IPS-18a (cell line): ENCODE measurements at regions not wholly inside any gene's neighbourhood (a gene's known extent, or its start where the extent isn't known, plus 50 kb on each side); places are given as distances from the start of the nearest gene placed in this dataset.

Source experiments
- H3K27ac ChIP-seq: one replicate; pipeline ENCODE4 v1.5.1; 2013; ENCODE audit warnings: low read length
- H3K27me3 ChIP-seq: one replicate; pipeline ENCODE4 v1.6.1; 2013; ENCODE audit warnings: mild to moderate bottlenecking, low read length; ENCODE audit not compliant: control insufficient read depth, insufficient read depth
- H3K36me3 ChIP-seq: one replicate; pipeline ENCODE4 v1.6.1; 2013; ENCODE audit warnings: low read depth, low read length; ENCODE audit not compliant: control insufficient read depth
- H3K4me1 ChIP-seq: one replicate; pipeline ENCODE4 v1.6.1; 2013; ENCODE audit warnings: low read depth, low read length; ENCODE audit not compliant: control insufficient read depth
- H3K4me3 ChIP-seq: one replicate; pipeline ENCODE4 v1.5.1; 2013; ENCODE audit warnings: low read length
- H3K9ac ChIP-seq: one replicate; pipeline ENCODE4 v1.6.1; 2013; ENCODE audit warnings: mild to moderate bottlenecking, low read length, moderate library complexity
- H3K9me3 ChIP-seq: one replicate; pipeline ENCODE4 v1.6.1; 2013; ENCODE audit warnings: low read depth, low read length; ENCODE audit not compliant: control insufficient read depth

DNA sequence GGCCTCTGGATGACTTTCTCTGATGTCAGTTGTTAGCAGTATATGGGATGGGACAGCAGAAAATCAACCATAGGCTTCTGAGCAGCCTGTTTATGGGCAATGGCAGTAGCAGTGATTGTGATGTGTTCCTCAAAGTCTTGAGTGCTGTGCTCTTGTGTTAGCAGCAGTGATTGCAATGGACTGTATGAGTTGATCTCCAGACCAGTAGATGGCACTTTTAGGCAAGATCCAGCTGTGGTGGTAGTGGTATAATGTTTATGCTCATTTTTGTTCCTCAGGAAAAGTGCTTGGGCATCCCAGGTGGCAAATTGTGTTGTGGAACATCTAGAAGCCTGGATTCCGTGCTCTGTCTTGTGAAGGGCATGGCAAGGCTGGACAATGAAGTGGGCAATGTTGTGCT lies 181.6 kb upstream of the SYNCRIP start:
- H3K27me3 ChIP-seq = no peaks in the 10 kb centered on the region
- H3K4me3 ChIP-seq = no peak overlapping the region
- H3K36me3 ChIP-seq = no peaks in the 10 kb centered on the region
- no peaks in the 10 kb centered on the region for H3K4me1 ChIP-seq
- no peaks in the 10 kb centered on the region for H3K9me3 ChIP-seq
- H3K27ac ChIP-seq = no peak overlapping the region
- H3K9ac ChIP-seq = no peak overlapping the region

DNA sequence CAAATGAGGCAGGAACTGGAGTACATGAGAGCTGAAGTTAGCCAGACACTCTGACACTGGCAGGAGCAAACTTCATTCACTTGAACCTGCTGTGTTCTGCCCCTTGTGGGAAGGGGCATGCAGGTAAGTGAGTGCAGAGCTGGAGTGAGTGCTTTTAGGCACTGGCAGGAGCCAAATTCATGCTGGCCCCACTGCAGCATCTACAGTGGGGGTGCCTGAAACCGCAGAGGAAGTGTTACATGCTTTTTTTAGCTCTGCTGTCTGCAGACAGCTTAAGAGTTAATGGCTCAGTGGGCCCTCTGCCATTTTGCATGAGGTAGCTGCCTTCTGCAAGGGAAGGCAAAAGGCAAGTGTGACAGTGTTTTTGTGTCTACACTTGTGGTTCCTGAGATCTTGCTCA lies 167.9 kb upstream of the SYNCRIP start:
- Histone ChIP-seq H3K4me1 (no peaks in the 10 kb centered on the region), H3K4me3 (no peak overlapping the region), H3K36me3 (no peaks in the 10 kb centered on the region), H3K27me3 (no peaks in the 10 kb centered on the region), H3K9ac (no peak overlapping the region), H3K27ac (no peak overlapping the region), H3K9me3 (peaks cover 20% of the 10 kb centered on the region)

GRCh38 chr6:85803721-85804120 lies 161.0 kb upstream of the SYNCRIP start:
- Histone ChIP-seq H3K27ac (no peak overlapping the region), H3K36me3 (no peaks in the 10 kb centered on the region), H3K9me3 (peaks cover 9% of the 10 kb centered on the region), H3K4me1 (no peaks in the 10 kb centered on the region), H3K9ac (no peak overlapping the region), H3K27me3 (no peaks in the 10 kb centered on the region), H3K4me3 (no peak overlapping the region)

DNA sequence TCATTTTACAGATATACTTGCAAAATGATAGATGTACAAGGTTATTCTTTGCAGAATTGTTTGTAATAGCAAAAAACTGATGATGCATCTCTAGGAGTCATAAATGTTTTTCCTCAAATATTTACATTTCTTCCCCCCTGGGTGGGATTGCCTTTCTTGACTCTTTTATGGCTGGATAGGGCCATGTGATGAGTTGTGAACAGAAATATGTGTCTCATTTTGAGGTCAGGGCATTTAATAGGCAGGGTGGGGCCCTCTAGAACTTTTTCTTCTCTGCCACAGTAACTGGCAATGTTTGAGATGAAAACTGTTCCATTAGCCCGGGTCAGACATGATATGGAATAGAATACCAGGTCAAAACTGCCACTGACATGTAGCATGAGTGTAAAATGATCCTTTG lies 159.5 kb upstream of the SYNCRIP start:
- Histone ChIP-seq H3K27me3 (no peaks in the 10 kb centered on the region), H3K27ac (no peak overlapping the region), H3K9ac (no peak overlapping the region), H3K4me1 (no peaks in the 10 kb centered on the region), H3K4me3 (no peak overlapping the region), H3K9me3 (no peaks in the 10 kb centered on the region), H3K36me3 (no peaks in the 10 kb centered on the region)

DNA sequence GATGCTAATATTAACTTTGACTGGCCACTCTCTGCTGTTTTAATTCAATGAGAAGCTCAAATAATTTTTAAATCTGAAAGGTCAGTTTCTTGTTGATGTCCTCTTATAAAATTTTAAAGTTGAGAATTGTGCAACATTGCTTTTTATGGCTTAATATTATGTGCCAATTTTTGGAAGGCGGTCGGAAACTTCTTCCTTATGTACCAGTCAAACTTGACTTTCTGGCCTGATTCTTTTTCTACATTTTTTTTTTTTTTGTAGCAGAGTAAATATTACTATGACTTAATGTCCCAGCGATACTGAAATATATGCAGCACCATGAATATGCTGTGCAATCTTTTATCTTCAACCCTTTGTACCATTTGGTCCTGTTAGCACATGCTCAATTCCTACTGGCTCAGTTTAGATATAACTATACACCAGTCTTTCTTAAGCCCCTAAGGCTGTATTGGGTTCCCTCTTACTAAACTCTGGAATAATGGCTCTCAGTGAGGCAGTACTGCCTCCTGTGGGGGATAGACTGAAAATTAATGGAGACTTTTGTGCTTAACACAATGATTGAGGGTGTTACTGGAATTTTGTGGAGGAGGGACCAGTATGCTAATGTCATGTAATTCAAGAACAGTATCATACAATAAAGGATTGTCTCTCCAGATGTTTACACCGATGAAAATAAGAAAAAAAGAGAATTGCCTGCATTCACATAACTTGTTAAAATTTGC lies 156.4 kb upstream of the SYNCRIP start:
- H3K36me3 ChIP-seq = no peaks in the 10 kb centered on the region
- no peaks in the 10 kb centered on the region for H3K27me3 ChIP-seq
- H3K9me3 ChIP-seq = no peaks in the 10 kb centered on the region
- H3K9ac ChIP-seq = no peak overlapping the region
- no peak overlapping the region for H3K27ac ChIP-seq
- H3K4me1 ChIP-seq = no peaks in the 10 kb centered on the region
- no peak overlapping the region for H3K4me3 ChIP-seq

DNA sequence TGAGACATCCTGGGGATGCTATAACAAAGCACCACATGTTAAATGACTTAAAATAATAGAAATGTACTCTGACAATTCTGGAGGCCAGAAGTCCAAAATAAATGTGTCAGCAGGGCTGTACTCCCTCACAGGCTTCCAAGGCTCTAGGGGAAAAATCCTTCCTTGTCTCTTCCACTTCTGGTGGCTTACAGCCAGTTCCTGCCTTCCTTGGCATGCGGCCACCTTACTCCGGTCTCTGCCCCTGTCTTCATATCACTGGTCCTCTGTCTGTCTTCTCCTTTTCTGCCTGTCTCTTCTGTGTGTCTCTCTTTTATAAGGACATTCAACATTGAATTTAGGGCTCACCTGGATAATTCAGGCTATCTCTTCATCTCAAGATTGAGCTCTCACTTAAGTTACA lies 155.3 kb upstream of the SYNCRIP start:
- no peak overlapping the region for H3K4me3 ChIP-seq
- no peak overlapping the region for H3K9ac ChIP-seq
- no peaks in the 10 kb centered on the region for H3K27me3 ChIP-seq
- H3K27ac ChIP-seq = no peak overlapping the region
- no peaks in the 10 kb centered on the region for H3K36me3 ChIP-seq
- H3K9me3 ChIP-seq = no peaks in the 10 kb centered on the region
- H3K4me1 ChIP-seq = no peaks in the 10 kb centered on the region

DNA sequence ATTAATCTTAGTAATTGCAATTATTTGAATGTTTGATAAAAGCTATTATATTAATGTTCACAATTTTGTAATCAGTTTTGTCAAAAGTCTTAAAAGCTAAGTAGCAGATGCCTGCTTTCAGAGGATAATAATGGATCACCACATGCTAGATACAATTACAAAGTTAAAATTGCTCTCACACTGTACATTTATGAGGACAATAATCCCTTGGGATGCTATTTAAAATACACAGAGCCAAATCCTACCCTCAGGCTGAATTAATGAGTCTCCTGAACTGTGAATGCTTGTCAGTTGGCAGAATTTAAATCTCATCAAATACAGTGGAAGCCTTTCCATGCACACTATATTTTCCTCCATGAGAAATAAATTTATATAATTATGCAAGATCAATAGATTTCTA lies 153.3 kb upstream of the SYNCRIP start:
- no peaks in the 10 kb centered on the region for H3K9me3 ChIP-seq
- H3K27me3 ChIP-seq = no peaks in the 10 kb centered on the region
- no peak overlapping the region for H3K4me3 ChIP-seq
- H3K4me1 ChIP-seq = no peaks in the 10 kb centered on the region
- no peak overlapping the region for H3K27ac ChIP-seq
- H3K36me3 ChIP-seq = no peaks in the 10 kb centered on the region
- no peak overlapping the region for H3K9ac ChIP-seq

GRCh38 chr6:85792254-85792653 lies 149.6 kb upstream of the SYNCRIP start:
- Histone ChIP-seq H3K27ac (no peak overlapping the region), H3K36me3 (no peaks in the 10 kb centered on the region), H3K4me1 (no peaks in the 10 kb centered on the region), H3K9me3 (peaks cover 4% of the 10 kb centered on the region), H3K4me3 (no peak overlapping the region), H3K9ac (no peak overlapping the region), H3K27me3 (no peaks in the 10 kb centered on the region)

DNA sequence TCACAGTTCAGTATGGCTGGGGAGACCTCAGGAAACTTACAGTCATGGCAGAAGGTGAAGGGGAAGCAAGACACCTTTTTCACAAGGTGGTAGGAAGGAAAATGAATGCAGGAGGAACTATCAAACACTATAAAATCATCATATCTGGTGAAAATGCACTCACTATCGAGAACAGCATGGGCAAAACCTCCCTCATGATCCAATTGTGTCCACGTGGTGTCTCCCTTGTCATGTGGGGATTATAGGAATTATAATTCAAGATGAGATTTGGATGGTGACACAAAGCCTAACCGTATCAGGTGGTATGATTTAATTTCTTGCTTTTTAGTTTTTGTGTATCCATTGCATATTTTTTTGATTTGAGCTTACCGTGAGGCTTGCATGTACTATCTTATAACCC lies 133.2 kb upstream of the SYNCRIP start:
- Histone ChIP-seq H3K9me3 (no peaks in the 10 kb centered on the region), H3K27ac (no peak overlapping the region), H3K4me1 (no peaks in the 10 kb centered on the region), H3K9ac (no peak overlapping the region), H3K4me3 (no peak overlapping the region), H3K27me3 (no peaks in the 10 kb centered on the region), H3K36me3 (no peaks in the 10 kb centered on the region)

- no peaks in the 10 kb centered on the region for H3K9me3 ChIP-seq
- H3K27ac ChIP-seq = no peak overlapping the region
- H3K27me3 ChIP-seq = no peaks in the 10 kb centered on the region
- H3K4me1 ChIP-seq = no peaks in the 10 kb centered on the region
- H3K36me3 ChIP-seq = no peaks in the 10 kb centered on the region
- no peak overlapping the region for H3K9ac ChIP-seq
- H3K4me3 ChIP-seq = no peak overlapping the region
Observed at GRCh38 chr6:85772641-85773040, 130.0 kb upstream of the SYNCRIP start.

- H3K4me1 ChIP-seq = no peaks in the 10 kb centered on the region
- no peaks in the 10 kb centered on the region for H3K36me3 ChIP-seq
- H3K27ac ChIP-seq = no peak overlapping the region
- H3K9me3 ChIP-seq = no peaks in the 10 kb centered on the region
- H3K9ac ChIP-seq = no peak overlapping the region
- no peak overlapping the region for H3K4me3 ChIP-seq
- H3K27me3 ChIP-seq = no peaks in the 10 kb centered on the region
Observed at GRCh38 chr6:85771925-85772430, 129.3 kb upstream of the SYNCRIP start.

GRCh38 chr6:85771455-85771854 lies 128.8 kb upstream of the SYNCRIP start:
- H3K9ac ChIP-seq = no peak overlapping the region
- no peak overlapping the region for H3K27ac ChIP-seq
- H3K9me3 ChIP-seq = no peaks in the 10 kb centered on the region
- H3K4me3 ChIP-seq = no peak overlapping the region
- H3K36me3 ChIP-seq = no peaks in the 10 kb centered on the region
- no peaks in the 10 kb centered on the region for H3K4me1 ChIP-seq
- H3K27me3 ChIP-seq = no peaks in the 10 kb centered on the region
